C4-2B (cell line): ENCODE measurements at regions not wholly inside any gene's neighbourhood (a gene's known extent, or its start where the extent isn't known, plus 50 kb on each side); places are given as distances from the start of the nearest gene placed in this dataset.
A peak's percentile ranks its signal among the peaks of the same experiment; 100 is the strongest.

Experiments
- H3K27ac ChIP-seq: fragments of 450-650 bp; 2 replicates; pipeline ENCODE4 v1.5.1; 2017
- CTCF ChIP-seq: fragments of 450-650 bp; conservative IDR thresholded peaks from 2 replicates; pipeline ENCODE4 v1.5.1; 2017; ENCODE audit warnings: mild to moderate bottlenecking
- ZFX ChIP-seq: fragments of 450-650 bp; IDR thresholded peaks from 2 replicates; pipeline ENCODE4 v1.6.1; 2017

GRCh38 chr9:129460323-129461261 is 160.3 kb downstream of the C9orf50 start:
- H3K27ac ChIP-seq, result peak overlapping the region; percentile 85
- TF ChIP-seq CTCF (no peak), ZFX (peak; percentile 70; the same call in 1 of the 2 replicates)

GRCh38 chr9:129459547-129460322 is 161.2 kb downstream of the C9orf50 start:
- peak overlapping the region; percentile 85 for H3K27ac ChIP-seq
- TF ChIP-seq ZFX, result no peak
- no peak for TF ChIP-seq CTCF

- H3K27ac ChIP-seq, result peak overlapping the region; percentile 85; the same call in 1 of the 2 replicates
- TF ChIP-seq ZFX (no peak), CTCF (no peak)
These were observed 162.0 kb downstream of the C9orf50 start for GRCh38 chr9:129458663-129459546.

- no peak overlapping the region; the same call in 1 of the 2 replicates for H3K27ac ChIP-seq
- TF ChIP-seq ZFX (no peak), CTCF (no peak)
These were observed 162.7 kb downstream of the C9orf50 start for GRCh38 chr9:129458155-129458661.

- TF ChIP-seq CTCF (no peak), ZFX (no peak)
- H3K27ac ChIP-seq, result no peak overlapping the region
These were observed 163.5 kb downstream of the C9orf50 start for GRCh38 chr9:129457325-129457779.

- TF ChIP-seq ZFX (no peak), CTCF (no peak)
- no peak overlapping the region for H3K27ac ChIP-seq
These were observed 164.2 kb downstream of the C9orf50 start for GRCh38 chr9:129456549-129457324.
